GM12892 (cell line): ENCODE measurements at regions not wholly inside any gene's neighbourhood (a gene's known extent, or its start where the extent isn't known, plus 50 kb on each side); places are given as distances from the start of the nearest gene placed in this dataset.

Experiments used
- POLR2A ChIP-seq: IDR thresholded peaks from 2 replicates; pipeline ENCODE4 v1.6.1; 2011; ENCODE audit warnings: low read depth, low read length, control low read depth
- POLR2AphosphoS5 ChIP-seq: IDR thresholded peaks from 2 replicates; pipeline ENCODE4 v1.6.1; 2011; ENCODE audit warnings: low read depth, low read length, control low read depth
- TAF1 ChIP-seq: IDR thresholded peaks from 2 replicates; pipeline ENCODE4 v1.6.1; 2011; ENCODE audit warnings: low read depth, mild to moderate bottlenecking, control low read depth, low read length, borderline replicate concordance

- TF ChIP-seq POLR2A = no peak
- no peak for TF ChIP-seq TAF1
- TF ChIP-seq POLR2AphosphoS5 = no peak
Measured at GRCh38 chr11:24046731-24047130, 450.1 kb upstream of the LUZP2 start.
